ES-I3 (cell line): ENCODE measurements at regions not wholly inside any gene's neighbourhood (a gene's known extent, or its start where the extent isn't known, plus 50 kb on each side); places are given as distances from the start of the nearest gene placed in this dataset.

ENCODE experiments used
- H3K36me3 ChIP-seq: 2 replicates; pipeline ENCODE4 v1.6.1; 2013; ENCODE audit warnings: mild to moderate bottlenecking, low read length, control low read depth, moderate library complexity; ENCODE audit not compliant: insufficient read depth
- H3K4me1 ChIP-seq: 2 replicates; pipeline ENCODE4 v1.6.1; 2013; ENCODE audit warnings: mild to moderate bottlenecking, control low read depth, low read length; ENCODE audit not compliant: insufficient read depth
- H3K9ac ChIP-seq: 2 replicates; pipeline ENCODE4 v1.6.1; 2013; ENCODE audit warnings: low read depth, mild to moderate bottlenecking, low read length, moderate library complexity
- H3K9me3 ChIP-seq: 2 replicates; pipeline ENCODE4 v1.6.1; 2013; ENCODE audit warnings: mild to moderate bottlenecking, low read length, moderate library complexity; ENCODE audit not compliant: control insufficient read depth, insufficient read depth

DNA sequence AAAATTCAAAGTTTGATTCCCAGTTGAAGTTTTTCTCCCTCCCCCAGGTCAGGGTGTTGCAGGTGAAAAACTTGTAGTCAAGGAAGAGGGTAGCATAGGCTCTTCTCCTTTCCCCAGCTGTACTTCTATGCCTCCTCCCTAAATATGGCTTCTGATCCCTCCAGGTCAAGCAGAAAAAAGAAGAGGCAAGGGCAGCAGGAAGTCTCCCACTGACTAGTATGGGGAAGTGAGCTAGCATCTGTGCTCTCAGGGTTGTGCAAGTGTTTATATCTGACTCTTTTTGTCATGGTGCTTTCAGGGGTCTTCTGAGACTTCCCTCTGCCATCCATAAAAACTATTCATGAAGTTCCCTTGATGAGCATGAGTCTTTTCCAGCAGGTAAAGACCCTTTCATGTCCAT is 76.0 kb downstream of the ATPSCKMT start:
- Histone ChIP-seq H3K36me3 (no peaks in the 10 kb centered on the region), H3K9ac (no peak overlapping the region), H3K9me3 (no peaks in the 10 kb centered on the region), H3K4me1 (no peaks in the 10 kb centered on the region)

DNA sequence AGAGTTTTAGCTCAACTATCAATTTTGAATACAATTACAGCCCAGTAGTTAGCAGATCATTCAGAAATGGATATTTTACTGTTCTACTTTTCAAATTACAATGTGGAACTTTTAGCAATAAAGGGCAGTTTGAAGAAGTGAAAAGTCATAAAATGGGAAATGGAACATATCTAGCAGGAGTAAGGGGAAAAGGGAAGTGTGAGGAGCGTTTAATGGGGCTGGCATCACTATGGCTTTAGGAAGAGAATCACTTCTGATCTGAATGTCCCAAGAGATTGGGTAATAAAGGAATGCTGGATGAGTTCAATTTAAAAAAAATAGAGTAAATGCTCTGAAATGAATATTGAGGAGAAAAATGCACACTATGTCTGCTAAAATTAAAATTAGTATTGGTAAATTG is 77.4 kb downstream of the ATPSCKMT start:
- no peaks in the 10 kb centered on the region for H3K36me3 ChIP-seq
- H3K4me1 ChIP-seq, result no peaks in the 10 kb centered on the region
- H3K9me3 ChIP-seq, result no peaks in the 10 kb centered on the region
- no peak overlapping the region for H3K9ac ChIP-seq

DNA sequence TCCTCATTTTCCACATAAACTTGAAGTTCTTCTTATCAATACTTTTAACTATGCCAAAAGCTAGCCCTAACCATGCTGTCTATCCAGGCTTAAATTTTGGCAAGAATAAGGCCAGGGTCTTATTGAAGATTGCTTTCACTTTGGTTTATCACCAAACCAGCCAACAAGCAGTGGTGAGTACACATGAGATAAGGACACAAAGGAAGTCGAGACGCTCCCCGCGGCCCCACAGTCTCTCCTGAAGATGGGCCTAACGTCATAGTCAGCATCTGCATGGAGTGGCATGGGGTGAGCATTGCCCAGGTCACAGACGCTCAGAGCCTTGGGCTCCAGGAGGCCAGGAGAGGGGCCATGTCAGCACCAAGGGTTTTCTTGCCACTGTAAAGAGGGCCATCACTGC is 80.3 kb downstream of the ATPSCKMT start:
- no peaks in the 10 kb centered on the region; the same call in 1 of the 2 replicates for H3K9me3 ChIP-seq
- no peaks in the 10 kb centered on the region for H3K4me1 ChIP-seq
- no peak overlapping the region for H3K9ac ChIP-seq
- H3K36me3 ChIP-seq, result no peaks in the 10 kb centered on the region

DNA sequence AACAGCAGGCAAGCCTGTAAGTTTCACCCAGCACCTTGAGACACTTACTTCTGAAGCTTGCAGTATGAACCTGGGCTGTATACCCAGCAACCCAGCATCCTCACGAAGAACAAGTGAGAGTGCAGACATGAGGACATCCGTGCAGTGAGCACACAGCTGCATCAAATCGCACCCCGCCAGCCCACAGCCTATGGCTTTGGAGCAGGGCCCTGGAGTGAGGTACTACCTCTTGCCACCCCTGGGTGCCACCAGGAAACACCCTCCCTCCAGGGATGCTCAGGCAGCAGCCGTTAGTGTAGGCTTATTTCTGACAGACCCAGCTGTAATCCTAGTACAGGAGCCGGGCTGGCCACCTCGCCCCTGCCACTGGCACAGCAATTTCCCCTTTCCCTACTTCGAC is 81.4 kb downstream of the ATPSCKMT start:
- no peaks in the 10 kb centered on the region for H3K4me1 ChIP-seq
- H3K36me3 ChIP-seq, result no peaks in the 10 kb centered on the region
- no peak overlapping the region for H3K9ac ChIP-seq
- H3K9me3 ChIP-seq, result no peaks in the 10 kb centered on the region; the same call in 1 of the 2 replicates

DNA sequence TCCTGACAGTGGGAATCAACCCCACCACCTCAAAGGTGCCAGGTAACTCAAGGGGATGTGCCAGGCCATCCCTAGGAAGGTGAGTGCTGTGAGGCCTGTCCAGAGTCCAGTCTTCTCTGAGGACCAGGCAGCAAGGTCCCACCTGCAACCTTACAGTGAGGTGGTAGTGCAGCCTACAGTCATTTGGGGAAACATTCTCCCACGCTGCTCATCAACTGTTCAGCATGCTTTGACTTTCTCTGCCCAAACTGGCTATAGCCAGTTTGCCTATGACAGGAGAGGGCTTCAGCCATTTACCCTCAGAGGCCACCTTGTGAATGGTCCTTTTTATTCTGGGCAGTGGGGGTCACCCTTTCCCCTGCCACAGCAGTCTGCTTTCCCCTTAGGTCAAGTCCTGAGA is 81.9 kb downstream of the ATPSCKMT start:
- H3K36me3 ChIP-seq, result no peaks in the 10 kb centered on the region
- no peaks in the 10 kb centered on the region for H3K4me1 ChIP-seq
- no peaks in the 10 kb centered on the region; the same call in 1 of the 2 replicates for H3K9me3 ChIP-seq
- H3K9ac ChIP-seq, result no peak overlapping the region

DNA sequence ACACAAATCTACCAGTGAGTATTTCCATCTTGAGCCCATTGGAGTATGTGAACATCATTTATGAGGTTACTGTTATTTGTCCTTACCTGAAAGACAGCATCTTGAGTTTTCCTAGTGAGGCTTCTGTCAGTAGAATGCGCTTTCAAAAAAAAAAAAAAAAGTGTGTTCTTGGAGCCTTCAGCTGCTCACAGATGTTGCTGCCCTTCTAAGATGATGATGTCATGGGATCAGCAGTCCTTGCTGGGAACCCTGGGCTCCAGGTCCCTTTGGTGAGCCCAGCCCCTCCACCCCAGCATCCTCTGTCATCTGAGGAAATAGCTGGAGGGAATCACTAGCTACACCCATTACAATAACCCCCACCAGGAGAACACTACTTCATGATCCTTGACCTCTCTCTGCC is 83.3 kb downstream of the ATPSCKMT start:
- Histone ChIP-seq H3K36me3 (no peaks in the 10 kb centered on the region), H3K4me1 (peaks cover 11% of the 10 kb centered on the region; the same call in 1 of the 2 replicates), H3K9me3 (no peaks in the 10 kb centered on the region; the same call in 1 of the 2 replicates), H3K9ac (no peak overlapping the region)

DNA sequence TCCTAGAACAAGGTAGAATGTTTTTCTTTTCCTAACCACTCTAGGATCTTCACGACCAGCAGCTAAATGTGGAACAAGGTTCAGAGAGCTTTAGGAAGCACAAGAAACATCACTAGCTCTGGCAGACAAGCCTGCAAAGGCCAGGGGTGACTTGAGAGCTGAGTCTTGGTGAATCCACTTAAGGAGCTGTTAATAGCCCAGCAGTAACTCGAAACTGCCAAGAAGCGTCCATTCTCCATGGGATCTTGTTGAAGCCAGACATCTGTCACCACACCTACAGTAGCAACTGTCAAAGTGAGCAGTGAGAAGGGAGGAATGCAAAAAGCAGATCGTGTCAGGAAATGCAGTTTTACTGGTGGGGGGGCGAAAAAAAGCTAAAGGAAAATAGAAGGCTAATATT is 87.2 kb downstream of the ATPSCKMT start:
- H3K36me3 ChIP-seq, result no peaks in the 10 kb centered on the region
- H3K9me3 ChIP-seq, result no peaks in the 10 kb centered on the region; the same call in 1 of the 2 replicates
- H3K4me1 ChIP-seq, result peaks cover 25% of the 10 kb centered on the region; the same call in 1 of the 2 replicates
- H3K9ac ChIP-seq, result no peak overlapping the region

DNA sequence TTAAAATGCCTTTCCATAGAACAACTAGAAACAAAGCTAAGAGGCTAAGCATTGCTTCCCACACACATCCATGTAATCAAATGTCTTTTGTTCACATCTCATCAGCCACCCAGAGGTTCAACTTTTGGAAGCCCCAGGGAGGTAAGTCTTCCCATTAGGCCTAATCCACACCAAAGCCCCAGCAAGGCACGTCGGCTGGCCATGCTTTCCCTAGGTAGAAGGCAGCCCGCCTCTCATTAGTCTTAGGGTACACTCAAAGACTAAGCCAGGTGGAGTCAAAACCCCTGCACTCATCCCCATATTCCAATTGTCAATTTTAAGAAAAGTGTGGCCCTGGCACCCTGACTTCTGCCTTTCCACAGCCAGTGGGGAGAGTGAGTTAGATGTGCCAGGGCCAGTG is 87.9 kb downstream of the ATPSCKMT start:
- Histone ChIP-seq H3K36me3 (no peaks in the 10 kb centered on the region), H3K9ac (no peak overlapping the region), H3K9me3 (no peaks in the 10 kb centered on the region; the same call in 1 of the 2 replicates), H3K4me1 (peaks cover 31% of the 10 kb centered on the region)

DNA sequence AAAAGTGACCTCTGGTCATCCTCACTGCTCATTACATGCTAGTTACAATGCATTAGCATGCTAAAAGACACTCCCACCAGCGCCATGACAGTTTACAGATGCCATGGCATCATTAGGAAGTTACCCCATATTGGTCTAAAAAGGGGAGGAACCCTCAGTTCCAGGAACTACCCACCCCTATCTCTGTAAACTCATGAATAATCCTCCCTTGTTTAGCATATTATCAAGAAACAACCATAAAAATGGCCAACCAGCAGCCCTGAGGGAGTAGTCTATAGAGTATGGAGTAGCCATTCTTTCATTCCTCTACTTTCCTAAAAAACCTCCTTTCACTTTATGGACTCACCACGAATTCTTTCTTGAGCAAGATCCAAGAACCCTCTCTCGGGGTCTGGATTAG is 89.4 kb downstream of the ATPSCKMT start:
- Histone ChIP-seq H3K36me3 (no peaks in the 10 kb centered on the region), H3K9ac (no peak overlapping the region), H3K9me3 (no peaks in the 10 kb centered on the region; the same call in 1 of the 2 replicates), H3K4me1 (peaks cover 31% of the 10 kb centered on the region)

DNA sequence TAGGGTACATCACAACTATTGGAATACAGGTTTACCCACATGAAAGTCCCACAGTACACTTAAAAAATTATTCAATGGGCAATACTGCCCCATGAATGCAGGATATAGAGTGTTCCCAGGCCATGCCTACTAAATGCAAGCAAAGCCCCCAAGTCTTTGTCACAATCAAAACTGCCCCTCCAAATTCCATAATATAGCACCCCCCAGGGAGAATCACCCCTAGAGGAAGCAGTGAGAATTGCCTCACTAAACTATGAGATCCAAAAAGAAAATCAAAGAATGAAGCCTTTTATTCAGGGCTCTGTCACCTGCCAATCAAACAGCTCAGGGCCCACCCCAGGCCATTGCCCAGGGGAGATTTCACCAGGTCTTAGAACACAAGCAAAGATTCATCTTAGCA is 90.8 kb downstream of the ATPSCKMT start:
- H3K36me3 ChIP-seq, result no peaks in the 10 kb centered on the region
- no peaks in the 10 kb centered on the region for H3K9me3 ChIP-seq
- peaks cover 31% of the 10 kb centered on the region for H3K4me1 ChIP-seq
- no peak overlapping the region for H3K9ac ChIP-seq

DNA sequence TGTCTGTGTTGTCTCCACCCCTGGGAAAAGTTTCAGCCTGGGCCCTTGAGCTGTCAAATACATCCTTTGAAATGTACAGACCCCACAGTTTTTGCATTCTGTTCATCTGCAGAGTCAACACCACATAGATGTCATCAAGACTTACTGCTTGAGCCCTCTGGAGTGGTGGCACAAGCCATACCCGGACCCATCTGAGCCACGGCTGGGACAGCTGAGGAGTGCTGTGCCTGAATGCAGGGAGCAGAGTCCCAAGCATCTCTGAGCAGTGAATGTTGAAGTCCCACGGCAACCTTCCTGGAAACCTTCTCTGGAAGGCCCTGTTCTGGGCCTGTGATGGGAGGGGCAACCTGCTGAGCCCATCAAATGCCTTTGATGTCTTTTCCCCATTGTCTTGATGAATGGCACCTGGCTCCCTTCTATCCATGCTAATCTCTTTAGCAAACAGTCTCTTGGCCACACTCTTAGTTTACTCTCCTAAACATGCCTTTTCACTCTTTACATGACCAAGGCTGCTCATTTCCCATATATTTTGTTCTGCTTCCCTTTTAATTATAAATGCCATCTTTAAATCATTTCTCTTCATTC is 92.5 kb downstream of the ATPSCKMT start:
- H3K9ac ChIP-seq, result no peak overlapping the region

DNA sequence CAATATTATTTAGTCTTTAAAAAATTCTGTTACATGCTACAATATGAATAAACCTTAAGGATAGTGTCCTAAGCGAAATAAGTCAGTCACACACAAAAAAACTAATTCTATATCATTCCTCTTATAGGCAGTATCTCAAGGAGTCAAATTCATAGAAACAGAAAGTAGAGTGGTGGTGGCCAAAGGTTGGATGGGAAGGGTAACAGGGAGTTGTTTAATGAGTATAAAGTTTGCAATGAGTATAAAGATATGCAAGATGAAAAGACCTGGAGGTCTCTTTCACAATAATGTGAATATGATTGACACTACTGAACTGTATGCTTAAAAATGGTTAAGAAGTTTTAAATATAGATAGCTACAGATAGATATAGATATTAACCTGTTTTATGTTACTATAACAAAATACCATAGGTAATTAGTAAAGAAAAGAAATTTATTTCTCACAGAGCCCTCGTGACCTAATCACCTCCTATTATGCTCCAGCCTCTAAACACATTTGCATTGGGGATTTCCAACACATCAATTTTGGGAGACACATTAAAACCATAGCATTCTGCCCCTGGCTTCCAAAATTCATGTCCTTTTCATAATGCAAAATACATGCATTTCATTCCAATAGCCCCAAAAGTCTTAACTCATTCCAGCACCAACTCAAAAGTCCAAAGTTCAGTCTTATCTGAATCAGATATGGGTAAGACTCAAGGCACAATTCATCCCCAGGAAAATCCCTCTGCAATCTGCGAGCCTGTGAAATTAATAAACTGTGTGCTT is 93.6 kb downstream of the ATPSCKMT start:
- H3K9me3 ChIP-seq, result no peaks in the 10 kb centered on the region
- no peak overlapping the region for H3K9ac ChIP-seq
- H3K4me1 ChIP-seq, result peaks cover 17% of the 10 kb centered on the region
- no peaks in the 10 kb centered on the region for H3K36me3 ChIP-seq

More for the DNA sequence above, 92.5 kb downstream of the ATPSCKMT start:
- Histone ChIP-seq H3K9me3 (no peaks in the 10 kb centered on the region), H3K4me1 (peaks cover 27% of the 10 kb centered on the region), H3K36me3 (no peaks in the 10 kb centered on the region)

DNA sequence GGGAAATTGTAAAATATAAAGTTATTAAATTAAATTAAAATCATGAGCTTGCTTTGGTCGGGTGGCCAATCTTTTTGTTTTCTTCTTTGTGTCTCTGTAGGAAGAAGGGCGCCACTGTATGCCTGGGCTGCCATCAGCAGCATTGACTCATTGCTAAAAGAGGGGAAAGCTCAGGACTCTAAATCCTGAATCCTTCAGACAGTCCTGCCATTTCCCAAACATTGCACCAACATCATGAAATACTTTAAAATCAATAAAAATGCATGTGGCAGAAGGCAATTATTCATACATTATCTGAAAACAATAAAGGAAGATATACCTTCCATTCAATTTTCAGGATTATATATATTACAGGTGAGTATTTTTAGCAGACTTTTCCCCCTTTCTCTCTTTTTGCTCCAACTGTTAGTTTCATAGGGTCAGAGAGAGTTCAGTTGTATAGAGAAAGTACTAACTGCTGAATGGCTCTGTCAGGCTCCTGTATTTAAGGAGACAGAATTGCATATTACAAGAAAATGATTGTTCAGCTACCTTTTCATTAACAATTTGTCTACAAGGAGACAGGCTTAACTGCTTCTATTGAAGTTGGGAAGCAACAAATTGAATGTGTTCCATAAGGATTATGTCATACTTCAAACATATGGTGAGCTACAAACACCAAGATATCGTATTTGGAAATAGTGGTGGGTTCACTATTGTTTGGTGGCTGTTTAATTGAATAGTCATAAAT is 95.7 kb downstream of the ATPSCKMT start:
- Histone ChIP-seq H3K9me3 (no peaks in the 10 kb centered on the region), H3K9ac (no peak overlapping the region), H3K4me1 (peaks cover 13% of the 10 kb centered on the region), H3K36me3 (no peaks in the 10 kb centered on the region)

DNA sequence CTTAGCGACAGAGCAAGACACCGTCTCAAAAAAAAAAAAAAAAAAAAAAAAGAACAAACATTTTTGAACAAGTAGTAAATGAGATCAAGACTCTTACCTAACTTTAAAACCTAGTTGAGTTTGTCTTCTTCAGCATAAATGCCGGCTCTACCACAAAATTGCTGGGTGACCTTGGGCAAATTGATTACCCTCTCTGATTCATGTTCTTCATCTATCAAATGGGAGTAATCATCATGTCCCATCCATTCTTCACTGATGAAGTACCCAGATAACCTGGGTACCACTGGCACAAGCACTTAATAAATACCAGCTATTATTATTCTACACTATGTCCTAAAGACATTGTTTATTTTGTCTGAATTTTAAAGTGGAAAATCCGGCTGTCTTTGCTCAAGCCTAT is 96.3 kb downstream of the ATPSCKMT start:
- H3K36me3 ChIP-seq, result no peaks in the 10 kb centered on the region
- H3K9me3 ChIP-seq, result no peaks in the 10 kb centered on the region
- no peak overlapping the region for H3K9ac ChIP-seq
- H3K4me1 ChIP-seq, result peaks cover 13% of the 10 kb centered on the region

DNA sequence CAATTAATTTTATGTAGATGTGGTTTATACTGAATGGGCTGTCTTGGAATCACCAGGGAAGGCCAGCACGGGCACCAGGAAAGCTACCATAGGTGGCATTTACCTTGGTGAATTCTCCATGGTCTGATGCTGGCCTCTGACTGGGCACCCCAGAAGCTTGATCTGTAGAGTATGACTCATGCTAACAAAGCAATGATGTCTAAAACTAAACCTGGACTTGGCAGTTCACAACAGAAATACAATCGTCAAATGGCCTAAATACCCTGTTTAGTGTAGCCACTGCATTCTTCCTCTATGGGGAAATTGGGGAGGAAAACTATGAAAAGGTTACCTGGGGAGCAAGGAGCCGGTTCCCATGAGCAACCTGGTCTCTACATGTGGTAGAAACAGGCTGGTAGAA is 98.0 kb downstream of the ATPSCKMT start:
- H3K9ac ChIP-seq, result no peak overlapping the region
- H3K9me3 ChIP-seq, result no peaks in the 10 kb centered on the region
- no peaks in the 10 kb centered on the region for H3K36me3 ChIP-seq
- H3K4me1 ChIP-seq, result no peaks in the 10 kb centered on the region
